DMS53 treated with DMSO at 0.1 percent for 48 hours (cell line): ENCODE measurements at regions not wholly inside any gene's neighbourhood (a gene's known extent, or its start where the extent isn't known, plus 50 kb on each side); places are given as distances from the start of the nearest gene placed in this dataset.
A peak's percentile ranks its signal among the peaks of the same experiment; 100 is the strongest.

ENCODE experiments used
- DNase-seq: peaks from one replicate; lab custom pipeline; 2025; ENCODE audit not compliant: unreplicated experiment; lab: John Stamatoyannopoulos, UW

DNA sequence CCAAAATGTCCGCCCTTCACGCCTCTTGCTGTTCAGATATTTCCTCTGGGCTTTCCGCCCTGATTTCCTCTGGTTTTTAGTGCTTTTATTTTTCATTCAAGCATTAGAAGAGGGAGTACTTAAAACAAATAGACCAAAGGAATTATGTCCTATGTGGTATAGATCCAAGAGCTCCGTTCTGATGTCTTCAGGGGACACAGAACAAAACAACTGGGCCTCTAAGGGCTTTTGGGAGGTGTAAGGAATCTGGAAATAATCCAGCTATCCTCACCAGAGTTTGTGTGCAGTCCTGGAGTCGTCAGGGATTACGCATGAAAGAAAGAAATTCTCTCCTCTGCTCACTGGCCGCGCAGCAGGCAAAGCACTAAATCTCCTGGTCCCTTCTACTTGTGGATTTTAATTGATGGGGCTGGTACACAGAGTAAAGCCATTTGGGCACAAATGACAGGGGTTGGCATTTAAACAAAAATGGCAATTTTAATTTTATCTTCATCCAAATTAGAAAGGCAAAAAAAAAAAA, 999.2 kb downstream of the ADGRL3 start:
- DNase-seq: no peak

DNA sequence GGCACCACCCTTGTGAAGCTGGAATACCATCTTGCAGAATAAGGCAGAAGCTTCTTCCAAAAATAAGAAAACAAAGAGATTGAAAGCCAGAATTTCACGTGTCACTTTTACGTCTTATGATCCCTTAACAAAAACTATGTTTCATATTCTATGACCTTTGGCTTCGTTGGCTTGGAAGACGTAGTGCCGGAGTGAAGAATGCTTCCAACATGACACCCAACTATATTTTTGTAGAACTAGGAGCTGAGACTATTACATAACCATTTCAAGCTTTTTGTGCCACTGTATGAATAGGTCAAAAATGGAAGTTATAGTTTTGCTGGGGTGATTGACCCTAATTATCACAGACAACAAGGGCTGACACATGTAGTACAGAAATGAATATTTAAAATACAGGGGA, 996.2 kb downstream of the ADGRL3 start:
- DNase-seq: no peak

DNA sequence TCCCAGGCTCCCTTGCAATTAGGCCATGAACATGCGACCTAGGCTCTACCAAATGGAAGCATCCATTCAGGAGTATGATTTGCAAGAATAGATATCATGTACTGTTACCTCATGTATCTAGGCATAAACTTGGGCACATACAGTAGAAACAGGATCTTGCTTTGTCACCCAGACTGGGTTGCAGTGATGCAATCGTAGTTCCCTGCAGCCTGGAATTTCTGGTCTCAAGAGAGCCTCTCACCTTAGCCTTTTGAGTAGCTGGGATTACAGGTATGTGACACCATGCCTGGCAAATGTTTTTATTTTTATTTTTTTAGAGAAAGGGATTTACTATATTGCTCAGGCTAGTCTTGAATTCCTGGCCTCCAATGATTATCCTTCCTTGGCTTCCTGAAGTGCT, 994.2 kb downstream of the ADGRL3 start:
- no peak for DNase-seq

DNA sequence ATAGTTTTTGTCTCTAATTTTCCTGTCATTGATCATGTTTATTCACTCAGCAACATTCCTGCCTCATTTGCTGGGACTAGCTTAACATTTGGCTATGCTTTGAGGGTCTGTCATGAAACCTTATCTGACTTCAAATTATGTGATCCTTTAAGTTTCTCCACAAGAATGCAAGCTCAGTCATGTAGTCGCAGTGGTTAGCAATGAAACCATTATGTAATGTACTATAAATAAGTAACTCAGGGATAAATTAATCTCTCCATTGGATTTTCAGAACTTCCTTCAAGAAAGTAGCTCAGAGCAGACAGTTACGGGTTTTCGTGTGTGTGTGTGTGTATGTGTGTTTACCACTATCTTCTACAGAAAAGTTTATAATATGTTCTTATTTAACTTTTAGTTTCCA, 993.6 kb downstream of the ADGRL3 start:
- DNase-seq: no peak

DNA sequence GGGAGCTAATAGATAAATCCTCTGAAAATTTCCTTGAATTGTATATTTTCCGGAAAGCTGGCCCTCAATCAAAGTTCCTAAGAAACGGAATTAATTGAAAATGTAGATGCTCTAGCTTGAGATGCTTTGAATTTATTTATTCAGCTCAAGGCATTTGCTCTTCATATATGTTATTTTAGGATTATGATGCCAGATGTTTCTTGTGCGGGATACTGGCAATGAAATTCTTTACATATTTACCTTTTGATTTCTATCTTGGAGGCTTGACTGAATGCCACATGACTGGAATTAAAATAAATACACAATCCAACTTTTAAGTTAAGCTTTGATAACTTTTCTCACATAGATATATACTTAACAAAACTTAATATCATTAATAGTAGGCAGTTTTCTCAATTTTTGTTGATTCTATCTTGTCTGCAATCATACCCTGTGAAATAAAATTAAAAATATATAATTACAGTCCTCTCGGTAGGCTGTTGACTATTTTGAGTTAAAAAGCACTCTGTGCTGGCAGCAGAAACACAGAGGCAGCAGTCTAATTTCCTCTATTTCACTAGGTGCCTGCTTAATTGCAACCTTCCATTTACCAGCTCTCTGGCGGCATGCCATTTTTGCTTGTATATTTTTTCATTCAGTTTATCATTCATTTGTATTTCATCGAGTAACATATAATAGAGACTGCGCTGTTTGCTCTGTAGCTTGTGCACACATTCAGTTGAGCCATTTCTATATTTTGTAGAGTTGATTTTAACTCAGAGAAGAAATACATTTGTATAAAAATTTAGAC, 991.5 kb downstream of the ADGRL3 start:
- DNase-seq: no peak

DNA sequence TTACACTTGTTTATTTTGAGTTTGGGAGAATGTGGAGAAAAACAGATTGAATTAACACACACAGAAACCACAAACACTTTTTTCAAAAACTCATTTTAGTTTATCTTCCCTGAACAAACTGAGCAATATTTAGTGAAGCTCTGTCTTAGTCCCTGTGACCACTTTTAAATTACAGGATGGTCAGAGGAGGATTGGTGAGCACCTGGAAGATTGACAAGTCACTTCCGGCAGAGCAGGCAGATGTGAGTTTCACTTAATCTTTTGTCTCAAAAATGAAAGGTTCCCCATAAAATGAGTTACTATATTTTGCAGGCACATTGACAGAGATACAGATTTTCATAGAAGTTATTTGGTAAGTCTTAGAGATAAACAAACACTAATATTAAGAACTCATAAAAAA, 970.1 kb downstream of the ADGRL3 start:
- no peak for DNase-seq

DNA sequence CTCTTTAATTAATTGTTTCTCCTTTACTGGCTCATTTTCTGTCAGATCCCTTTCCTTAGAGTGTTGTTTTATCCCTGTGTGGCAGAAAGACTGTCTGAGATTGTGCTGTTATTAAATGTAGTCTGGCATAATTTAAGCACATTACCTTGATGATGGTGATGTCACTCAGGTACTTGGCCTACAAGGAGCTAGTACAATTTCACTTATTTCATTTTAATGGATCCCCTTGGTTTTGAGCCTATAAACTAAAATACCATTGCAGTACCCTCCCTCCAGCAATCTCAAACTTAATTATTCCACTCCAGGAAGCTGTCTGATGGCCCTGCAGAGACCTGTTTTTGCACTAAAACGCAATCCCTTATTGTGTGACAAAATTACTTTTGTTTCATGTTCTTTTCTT, 968.6 kb downstream of the ADGRL3 start:
- DNase-seq: no peak

DNA sequence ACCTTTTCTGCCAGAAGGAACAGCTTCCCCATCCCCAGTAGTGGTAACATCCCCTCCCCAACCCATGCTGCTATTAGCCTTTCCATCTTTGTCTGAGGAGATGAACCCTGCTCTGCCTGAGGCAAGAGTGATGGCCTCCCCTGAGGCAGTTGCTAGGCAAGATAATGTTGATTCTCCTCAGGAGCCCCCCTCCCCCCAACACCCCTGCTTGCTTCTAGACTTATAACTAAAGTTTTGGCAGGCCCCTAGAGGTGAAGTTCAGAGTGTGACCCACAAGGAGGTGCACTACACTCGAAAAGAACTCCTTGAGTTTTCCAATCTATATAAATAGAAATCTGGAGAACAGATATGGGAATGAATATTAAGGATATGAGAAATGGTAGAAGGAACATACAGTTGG, 962.5 kb downstream of the ADGRL3 start:
- no peak for DNase-seq

DNA sequence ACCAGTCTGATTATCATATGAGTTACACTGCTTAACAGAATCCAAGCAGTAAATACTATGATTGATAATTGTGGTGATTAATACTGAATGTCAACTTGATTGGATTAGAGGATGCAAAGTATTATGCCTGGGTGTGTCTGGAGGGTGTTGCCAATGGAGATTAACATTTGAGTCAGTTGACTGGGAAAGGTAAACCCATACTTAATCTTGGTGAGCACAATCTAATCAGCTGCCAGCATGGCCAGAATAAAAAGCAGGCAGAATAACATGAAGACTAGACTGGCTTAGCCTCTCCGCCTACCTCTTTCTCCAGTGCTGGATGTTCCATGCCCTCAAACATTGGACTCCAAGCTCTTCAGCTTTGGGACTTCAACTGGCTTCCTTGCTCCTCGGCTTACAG, 961.3 kb downstream of the ADGRL3 start:
- DNase-seq: no peak

DNA sequence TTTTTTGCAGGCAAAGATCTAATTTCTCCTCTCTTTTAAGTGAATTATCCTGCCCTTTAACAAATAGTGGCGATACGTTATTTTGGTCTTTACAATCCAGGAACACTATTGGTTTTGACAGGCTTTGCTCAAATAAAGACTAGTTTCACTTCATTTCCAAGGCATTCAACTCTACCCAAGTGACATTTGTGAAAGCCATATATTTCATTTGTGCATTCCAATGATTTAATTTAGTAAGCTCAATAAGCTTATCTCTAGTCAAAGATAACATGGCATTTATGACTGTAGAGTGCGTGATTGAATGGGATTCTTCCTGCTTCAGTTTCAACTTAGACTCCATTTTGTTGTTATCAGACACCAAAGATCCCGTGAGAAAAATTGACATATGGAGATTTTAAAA, 959.8 kb downstream of the ADGRL3 start:
- DNase-seq: no peak

DNA sequence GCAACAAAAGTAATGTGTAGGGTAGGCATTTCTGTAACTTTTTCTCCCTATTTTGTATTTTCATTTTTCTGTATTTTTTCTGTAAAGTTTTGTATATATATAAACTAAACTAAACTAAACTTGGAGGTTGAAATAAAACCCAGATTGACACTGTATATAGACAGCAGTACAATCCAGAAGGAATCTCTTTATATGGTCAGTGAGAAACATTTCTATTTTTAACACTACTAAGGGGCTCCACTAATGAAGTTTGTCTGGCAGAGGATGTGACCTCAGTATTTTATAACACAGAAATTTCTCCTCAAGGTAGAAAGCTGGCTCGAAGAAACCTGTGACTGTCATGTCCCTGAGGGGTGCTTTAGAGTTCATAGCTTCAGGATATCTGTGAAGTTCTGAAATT, 959.2 kb downstream of the ADGRL3 start:
- DNase-seq: no peak

DNA sequence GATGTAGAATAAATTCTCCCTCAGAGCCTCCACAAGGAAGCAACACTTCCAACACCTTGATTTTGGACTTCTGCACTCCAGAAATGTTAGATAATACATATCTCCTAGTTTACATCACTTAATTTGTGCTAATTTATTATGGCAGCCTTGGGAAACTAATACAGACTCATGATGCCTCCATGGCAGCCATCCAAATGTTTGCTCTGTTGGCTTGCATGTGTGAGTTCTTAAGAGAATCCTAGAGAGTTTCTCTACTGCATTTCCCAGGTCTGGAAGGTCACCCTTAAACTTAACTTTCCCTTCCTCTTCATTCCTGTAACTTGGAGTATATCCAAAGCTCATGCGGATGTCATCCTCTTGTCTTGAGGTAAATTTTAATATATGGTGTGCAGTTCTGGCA, 956.1 kb downstream of the ADGRL3 start:
- DNase-seq: no peak

DNA sequence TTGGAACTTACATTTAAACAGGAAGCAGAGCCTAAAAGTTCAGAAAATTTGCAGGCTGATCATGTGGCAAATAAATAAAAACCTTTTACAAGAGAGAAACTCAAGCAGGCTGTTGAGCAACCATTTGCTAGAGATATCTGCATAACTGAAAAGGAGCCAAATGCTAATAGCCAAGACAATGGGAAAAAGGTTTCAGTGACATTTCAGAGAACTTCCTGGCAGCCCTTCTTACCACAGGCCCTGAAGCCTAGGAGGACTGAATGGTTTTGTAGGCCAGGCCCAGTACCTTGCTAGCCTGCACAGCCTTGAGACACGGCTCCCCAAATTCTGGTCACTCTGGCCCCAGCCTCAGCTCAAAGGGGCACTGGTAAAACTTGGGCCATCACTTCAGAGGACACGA, 945.1 kb downstream of the ADGRL3 start:
- DNase-seq: no peak

DNA sequence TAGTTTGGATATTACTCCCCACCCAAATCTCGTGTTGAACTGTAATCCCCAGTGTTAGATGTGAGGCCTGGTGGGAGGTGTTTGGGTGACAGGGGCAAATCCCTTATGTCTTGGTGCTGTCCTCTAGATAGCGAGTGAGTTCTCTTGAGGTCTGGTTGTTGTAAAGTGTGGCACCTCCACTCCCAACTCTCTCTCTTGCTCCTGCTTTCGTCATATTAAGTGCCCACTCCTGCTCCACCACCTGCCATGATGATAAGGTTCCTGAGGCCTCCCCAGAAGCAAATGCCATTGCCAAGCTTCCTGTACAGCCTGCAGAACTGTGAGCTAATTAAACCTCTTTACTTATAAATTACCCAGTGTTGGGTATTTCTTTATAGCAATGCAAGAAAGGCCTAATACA, 944.3 kb downstream of the ADGRL3 start:
- DNase-seq: no peak

DNA sequence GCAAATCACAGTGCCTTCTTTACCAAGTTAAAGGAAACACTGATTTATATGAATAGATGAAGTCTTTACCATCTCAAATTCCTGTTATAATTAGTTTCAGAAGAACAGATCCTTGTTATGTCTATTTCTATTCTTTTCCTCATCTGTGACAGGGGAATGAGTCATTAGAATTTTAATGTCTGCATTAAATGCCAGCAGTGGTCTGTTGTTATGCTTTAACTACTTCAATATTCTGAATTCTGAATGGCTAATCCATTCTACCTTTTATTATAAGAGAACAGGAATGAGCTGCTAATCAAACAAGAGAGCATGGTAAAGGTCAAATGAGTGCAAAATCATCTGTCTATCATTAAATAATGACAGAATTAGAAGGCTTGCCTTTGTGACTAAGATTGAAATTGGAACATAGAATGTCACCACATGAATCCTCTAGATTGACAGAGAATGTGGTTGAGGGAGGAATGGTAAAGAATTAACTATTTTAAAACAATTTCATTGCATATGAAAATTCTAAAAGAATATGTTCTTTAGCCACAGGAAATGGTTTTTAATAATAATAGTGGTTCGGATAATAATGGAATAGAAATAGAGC, 935.5 kb downstream of the ADGRL3 start:
- no peak for DNase-seq

DNA sequence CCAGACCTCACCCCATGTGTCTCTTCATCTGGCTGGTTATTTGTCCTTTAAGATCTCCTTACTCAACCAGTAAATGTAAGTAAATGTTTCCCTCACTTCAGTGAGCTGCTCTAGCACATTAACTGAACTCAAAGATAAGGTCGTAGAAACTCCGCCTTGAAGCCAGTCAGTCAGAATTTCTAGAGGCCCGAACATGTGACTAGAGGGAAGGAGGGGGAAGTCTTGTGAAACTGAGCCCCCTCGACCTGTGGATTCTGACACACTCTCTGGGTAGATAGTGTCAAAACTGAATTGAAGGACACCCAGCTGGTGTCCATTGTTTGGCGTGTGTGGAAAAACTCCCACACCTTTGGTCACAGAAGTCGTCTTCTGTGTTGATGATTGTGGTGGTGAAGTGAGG, 933.9 kb downstream of the ADGRL3 start:
- DNase-seq: no peak

DNA sequence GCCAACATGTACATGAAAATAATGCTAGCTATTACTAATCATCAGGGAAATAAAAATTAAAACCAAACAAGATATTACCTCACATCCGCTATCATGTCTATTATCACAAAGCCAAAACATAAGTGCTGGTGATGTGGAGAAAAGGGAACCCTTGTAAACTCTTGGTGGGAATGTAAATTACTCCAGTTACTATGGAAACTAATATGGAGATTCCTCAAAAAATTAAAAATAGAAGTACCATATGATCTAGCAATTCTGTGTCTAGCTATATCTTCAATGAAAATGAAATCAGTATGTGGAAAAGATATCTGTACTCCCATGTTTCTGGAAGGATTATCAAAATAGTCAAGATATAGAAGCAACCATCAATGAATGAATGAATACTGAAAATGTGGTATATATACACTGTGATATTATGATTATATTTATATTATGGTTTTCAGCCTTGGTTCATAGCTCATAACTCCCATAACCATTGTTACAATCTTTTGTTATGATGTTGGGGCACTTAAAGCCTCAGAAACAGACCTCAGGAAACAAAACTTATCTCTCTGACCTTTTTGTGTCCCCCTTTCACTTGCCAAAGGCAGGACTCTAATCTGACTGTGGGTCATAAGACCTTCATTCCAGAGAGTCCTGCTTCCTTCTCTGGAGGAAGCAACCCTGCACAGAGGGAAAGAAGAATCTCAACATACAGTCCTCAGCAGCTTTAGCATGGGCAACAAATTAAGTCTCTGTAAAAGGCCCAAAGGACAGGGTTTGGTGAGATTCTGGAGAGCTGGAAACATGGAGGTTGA, 933.2 kb downstream of the ADGRL3 start:
- DNase-seq: no peak

DNA sequence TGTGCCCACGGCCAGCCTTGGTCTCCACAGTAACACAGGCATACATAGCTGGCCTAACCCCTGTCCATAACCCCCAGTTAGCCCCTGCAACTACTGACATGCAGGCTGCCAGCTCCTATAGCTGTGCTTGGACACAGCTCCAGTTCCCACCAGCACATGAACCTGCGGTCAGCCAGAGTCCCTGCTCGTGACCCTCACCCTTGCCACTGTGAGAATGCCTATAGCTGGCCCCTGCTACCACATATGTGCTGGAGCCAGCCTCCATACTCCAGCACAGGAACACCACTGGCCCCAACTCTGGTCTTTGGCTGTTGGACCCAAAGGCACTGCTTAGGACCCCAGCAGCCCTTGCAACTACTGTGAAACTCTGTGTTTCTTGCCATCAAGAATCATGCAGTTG, 930.9 kb downstream of the ADGRL3 start:
- DNase-seq: no peak

DNA sequence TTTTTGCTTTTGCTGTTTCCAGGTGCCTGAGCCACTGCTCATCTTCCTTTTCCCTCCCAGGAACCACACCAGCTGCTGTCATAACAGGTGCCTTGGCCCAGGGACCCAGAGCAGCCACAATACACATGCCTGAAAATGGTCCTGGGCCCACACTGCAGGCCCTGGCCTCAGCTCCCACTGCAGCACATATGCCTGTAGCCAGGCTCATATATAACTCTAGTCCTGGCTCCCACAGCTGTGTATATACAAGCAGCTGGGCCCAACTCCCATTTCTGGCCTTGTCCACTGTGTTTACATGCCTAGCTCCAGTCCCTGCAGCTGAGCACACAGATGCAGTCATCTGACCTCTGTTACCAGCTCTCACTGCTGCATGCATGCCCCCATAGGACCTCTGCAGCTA, 930.5 kb downstream of the ADGRL3 start:
- DNase-seq: peak; percentile 72

DNA sequence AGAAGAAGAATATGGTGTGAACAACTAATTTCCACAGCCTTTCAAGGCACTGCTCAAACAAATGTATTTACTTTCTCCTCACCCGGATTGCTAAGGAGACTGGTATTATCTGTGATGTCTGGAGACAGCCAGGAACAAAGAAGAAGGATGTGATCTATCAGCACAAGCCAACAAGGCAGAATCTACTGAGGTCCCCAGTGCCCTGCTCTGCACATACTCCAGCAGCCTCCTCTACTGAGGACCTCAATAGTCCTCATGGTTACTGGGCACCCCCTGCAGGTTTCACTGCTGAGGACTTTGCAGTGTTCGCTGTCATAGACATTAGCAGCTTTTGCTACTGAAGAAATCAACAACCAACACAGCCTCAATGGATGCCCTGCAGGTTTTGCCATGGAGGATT, 930.1 kb downstream of the ADGRL3 start:
- DNase-seq: peak; percentile 40
